ENCODE measurements at regions not wholly inside any gene's neighbourhood (a gene's known extent, or its start where the extent isn't known, plus 50 kb on each side); places are given as distances from the start of the nearest gene placed in this dataset.

GRCh38 chr16:79351927-79352326 is 248.6 kb downstream of the MAF start (continued):
- no peak for TF ChIP-seq ZNF248 (tag by site-specific recombination; IDR thresholded peaks at IDR 0.05)
- no peak for TF ChIP-seq ZNF423 (tag by site-specific recombination; IDR thresholded peaks at IDR 0.05)
- TF ChIP-seq ZBTB1 (tag by site-specific recombination; IDR thresholded peaks at IDR 0.05), result no peak
- TF ChIP-seq ZNF449 (tag by site-specific recombination; IDR thresholded peaks at IDR 0.05), result no peak
- TF ChIP-seq SCRT1 (tag by site-specific recombination; IDR thresholded peaks at IDR 0.05; ENCODE audit: borderline replicate concordance), result no peak
- TF ChIP-seq WT1 (tag by site-specific recombination; IDR thresholded peaks at IDR 0.05), result no peak
- TF ChIP-seq ZNF571 (tag by site-specific recombination; IDR thresholded peaks at IDR 0.05), result no peak

- no peak overlapping the region for H3K27ac ChIP-seq (ENCODE audit: extremely low read depth, low read depth, low read length)
- no peaks in the 10 kb centered on the region for H3K4me1 ChIP-seq (ENCODE audit: control insufficient read depth, insufficient read depth, low read length)
- H3K4me3 ChIP-seq (ENCODE audit: low read depth, low read length), result no peak overlapping the region
- no peaks in the 10 kb centered on the region for H3K36me3 ChIP-seq (ENCODE audit: control insufficient read depth in 2 of 2, insufficient read depth in 1 of 2, low read length in 2 of 2)
- CTCF ChIA-PET, result no interaction called here
- TF ChIP-seq ZNF777 (tag by site-specific recombination; IDR thresholded peaks at IDR 0.05; ENCODE audit: borderline replicate concordance) (no peak), ZNF692 (tag by site-specific recombination; IDR thresholded peaks at IDR 0.05) (no peak), REPIN1 (tag by site-specific recombination; IDR thresholded peaks at IDR 0.05; ENCODE audit: low read depth) (no peak), ZNF510 (tag by site-specific recombination; IDR thresholded peaks at IDR 0.05; ENCODE audit: insufficient replicate concordance) (no peak), ZNF768 (tag by site-specific recombination; IDR thresholded peaks at IDR 0.05) (no peak), ZSCAN23 (tag by site-specific recombination; IDR thresholded peaks at IDR 0.05) (no peak), INSM2 (tag by site-specific recombination; IDR thresholded peaks at IDR 0.05) (no peak), ZNF341 (tag by site-specific recombination; IDR thresholded peaks at IDR 0.05; ENCODE audit: low read depth) (no peak), ZNF701 (tag by site-specific recombination; IDR thresholded peaks at IDR 0.05) (no peak), ZNF140 (tag by site-specific recombination; IDR thresholded peaks at IDR 0.05) (no peak), PRDM2 (tag by site-specific recombination; IDR thresholded peaks at IDR 0.05; ENCODE audit: borderline replicate concordance) (no peak), MZF1 (tag by site-specific recombination; IDR thresholded peaks at IDR 0.05; ENCODE audit: borderline replicate concordance) (no peak), ZNF670 (tag by site-specific recombination; IDR thresholded peaks at IDR 0.05; ENCODE audit: low read depth) (no peak), ZNF621 (tag by site-specific recombination; IDR thresholded peaks at IDR 0.05) (no peak), ZNF514 (tag by site-specific recombination; IDR thresholded peaks at IDR 0.05) (no peak), GLI2 (tag by site-specific recombination; IDR thresholded peaks at IDR 0.05; ENCODE audit: borderline replicate concordance, low read depth) (no peak)
- no peaks in the 10 kb centered on the region for H3K9me3 ChIP-seq (ENCODE audit: control insufficient read depth, insufficient read depth, low read depth, low read length)
- POLR2A ChIA-PET, result no interaction called here
Measured at GRCh38 chr16:79349803-79350202, 250.7 kb downstream of the MAF start.

Measured in HEK293 (cell line).